ENCODE measurements at regions not wholly inside any gene's neighbourhood (a gene's known extent, or its start where the extent isn't known, plus 50 kb on each side); places are given as distances from the start of the nearest gene placed in this dataset.

GRCh38 chr3:160047876-160048275 is 59.2 kb downstream of the IL12A start:
- intact Hi-C loops (cut with micrococcal nuclease) = no loop called here
- Mint-ChIP-seq H3K9me3 (peaks cover 4% of the 10 kb centered on the region), H3K4me3 (no peak overlapping the region), H3K27me3 (no peaks in the 10 kb centered on the region), H3K36me3 (ENCODE audit: low read depth) (no peaks in the 10 kb centered on the region), H3K4me1 (no peaks in the 10 kb centered on the region), H3K27ac (no peak overlapping the region)
- no peak for TF ChIP-seq CTCF (IDR thresholded peaks at IDR 0.05)
- CTCF ChIA-PET = no interaction called here
- no peak for ATAC-seq (ENCODE audit: low read depth)
- POLR2A ChIA-PET = no interaction called here
- DNase-seq = no peak

DNA sequence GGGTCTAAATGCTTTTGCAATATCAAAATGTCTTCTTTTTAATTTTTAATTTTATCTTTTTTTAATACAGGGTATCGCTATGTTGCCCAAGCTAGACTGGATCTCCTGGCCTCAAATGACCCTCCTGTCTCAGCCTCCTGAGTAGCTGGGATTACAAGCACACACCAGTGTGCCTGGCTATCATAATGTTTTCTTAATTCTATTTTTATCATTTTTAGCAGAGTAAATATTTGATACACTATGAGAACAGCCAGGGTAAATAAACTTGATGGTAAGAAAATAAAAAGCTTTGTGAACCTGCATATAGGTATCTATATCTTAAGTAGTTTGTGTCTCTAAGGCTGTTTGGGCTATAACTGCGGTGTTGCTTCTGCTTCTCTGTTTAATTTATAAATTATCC is 60.4 kb downstream of the IL12A start:
- Mint-ChIP-seq H3K4me1 (no peaks in the 10 kb centered on the region), H3K36me3 (ENCODE audit: low read depth) (no peaks in the 10 kb centered on the region), H3K4me3 (no peak overlapping the region), H3K27ac (no peak overlapping the region), H3K27me3 (no peaks in the 10 kb centered on the region), H3K9me3 (no peaks in the 10 kb centered on the region)
- DNase-seq (no peak), ATAC-seq (ENCODE audit: low read depth) (no peak)
- ChIA-PET POLR2A (no interaction called here), CTCF (interaction anchor here (1.1 kb wide), 1 partner anchor 16 kb away, joined by 3 read pairs; no protein-coding TSS in a partner anchor)
- intact Hi-C loops (cut with micrococcal nuclease) = no loop called here
- no peak for TF ChIP-seq CTCF (IDR thresholded peaks at IDR 0.05)

DNA sequence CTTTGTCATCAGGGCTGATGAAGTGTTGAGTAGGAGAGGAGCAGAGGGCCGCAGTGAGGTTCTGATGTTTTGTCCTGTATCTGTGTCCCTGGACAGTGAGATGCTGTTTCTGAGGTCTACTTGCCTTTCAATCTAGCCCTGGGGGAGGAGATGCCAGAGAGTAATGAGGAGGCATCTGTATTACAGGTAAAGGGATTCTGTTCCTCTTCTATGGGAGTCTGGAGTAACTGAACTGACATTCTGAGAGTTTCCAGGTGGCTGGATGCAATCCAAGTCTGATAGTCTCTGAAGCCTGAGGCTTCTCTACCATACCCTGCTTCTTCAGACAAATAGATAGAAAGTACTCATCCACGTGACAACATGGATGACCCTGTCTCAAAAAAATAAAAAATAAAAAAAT is 60.9 kb downstream of the IL12A start:
- DNase-seq = no peak
- Mint-ChIP-seq H3K4me1 (no peaks in the 10 kb centered on the region), H3K36me3 (ENCODE audit: low read depth) (no peaks in the 10 kb centered on the region), H3K27ac (no peak overlapping the region), H3K4me3 (no peak overlapping the region), H3K9me3 (no peaks in the 10 kb centered on the region), H3K27me3 (no peaks in the 10 kb centered on the region)
- ATAC-seq (ENCODE audit: low read depth) = no peak
- POLR2A ChIA-PET = no interaction called here
- TF ChIP-seq CTCF (IDR thresholded peaks at IDR 0.05) = no peak
- CTCF ChIA-PET = interaction anchor here (1.1 kb wide), 1 partner anchor 17 kb away, joined by 3 read pairs; no protein-coding TSS in a partner anchor
- intact Hi-C loops (cut with micrococcal nuclease) = no loop called here

GRCh38 chr3:160049988-160050387 is 61.4 kb downstream of the IL12A start:
- no peaks in the 10 kb centered on the region for H3K36me3 Mint-ChIP-seq (ENCODE audit: low read depth)
- CTCF ChIA-PET = no interaction called here
- ATAC-seq (ENCODE audit: low read depth) (no peak), DNase-seq (no peak)
- no peaks in the 10 kb centered on the region for H3K4me1 Mint-ChIP-seq
- no peak overlapping the region for H3K4me3 Mint-ChIP-seq
- no peaks in the 10 kb centered on the region for H3K27me3 Mint-ChIP-seq
- no peak overlapping the region for H3K27ac Mint-ChIP-seq
- no peak for TF ChIP-seq CTCF (IDR thresholded peaks at IDR 0.05)
- H3K9me3 Mint-ChIP-seq = no peaks in the 10 kb centered on the region
- POLR2A ChIA-PET = no interaction called here
- intact Hi-C loops (cut with micrococcal nuclease) = no loop called here

GRCh38 chr3:160052385-160053047 is 63.9 kb downstream of the IL12A start:
- H3K27ac Mint-ChIP-seq = no peak overlapping the region
- ChIA-PET POLR2A (no interaction called here), CTCF (no interaction called here)
- H3K4me3 Mint-ChIP-seq = no peak overlapping the region
- TF ChIP-seq CTCF (IDR thresholded peaks at IDR 0.05) = no peak
- H3K36me3 Mint-ChIP-seq (ENCODE audit: low read depth) = no peaks in the 10 kb centered on the region
- no peaks in the 10 kb centered on the region for H3K9me3 Mint-ChIP-seq
- H3K4me1 Mint-ChIP-seq = no peaks in the 10 kb centered on the region
- H3K27me3 Mint-ChIP-seq = peaks cover 2% of the 10 kb centered on the region
- no peak for DNase-seq
- intact Hi-C loops (cut with micrococcal nuclease) = no loop called here
- no peak for ATAC-seq (ENCODE audit: low read depth)
